ENCODE measurements at regions not wholly inside any gene's neighbourhood (a gene's known extent, or its start where the extent isn't known, plus 50 kb on each side); places are given as distances from the start of the nearest gene placed in this dataset.

DNA sequence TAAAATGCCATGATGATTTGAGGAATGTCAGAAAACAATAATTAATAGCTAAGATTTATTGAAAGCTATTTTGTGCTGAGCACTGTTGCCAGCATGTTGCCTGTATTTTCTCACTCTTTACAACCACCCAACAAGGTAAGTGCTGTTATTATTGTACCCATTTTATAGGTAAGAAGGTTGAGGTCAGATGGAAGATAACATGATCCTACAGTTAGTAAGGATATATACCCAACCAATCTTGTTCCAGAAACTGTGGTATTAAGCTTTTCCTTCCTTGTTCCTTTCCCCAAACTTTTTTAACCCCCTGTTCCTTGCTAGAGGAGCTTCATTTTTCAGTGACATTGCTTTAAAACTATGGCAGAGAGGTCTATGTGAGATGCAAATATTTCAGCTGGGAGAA lies 738.0 kb upstream of the ZEB2 start:
- no peak for TF ChIP-seq ZNF354C (tag by site-specific recombination; IDR thresholded peaks at IDR 0.05; ENCODE audit: borderline replicate concordance, low read depth)
- no peak for TF ChIP-seq ZNF513 (tag by site-specific recombination; IDR thresholded peaks at IDR 0.05)

All from HEK293 (cell line).